HG03103 (cell line): ENCODE measurements at regions not wholly inside any gene's neighbourhood (a gene's known extent, or its start where the extent isn't known, plus 50 kb on each side); places are given as distances from the start of the nearest gene placed in this dataset.
"Not testable (repeated sequence)": the region's sequence is repeated elsewhere in the genome, so short reads cannot be mapped to it uniquely, and the experiment has no call there.

ENCODE experiments used
- ATAC-seq: cut with Tn5 transposase; IDR thresholded peaks from one replicate; pipeline ENCODE4 v1.9.1; 2021; ENCODE audit warnings: low read depth; ENCODE audit not compliant: unreplicated experiment

GRCh38 chr1:3989465-3989864 lies 89.4 kb upstream of the C1orf174 start:
- ATAC-seq = no peak

- ATAC-seq = no peak
Observed at GRCh38 chr1:3992103-3992556, 92.1 kb upstream of the C1orf174 start.

- no peak for ATAC-seq
Observed at GRCh38 chr1:3992746-3993145, 92.7 kb upstream of the C1orf174 start.

DNA sequence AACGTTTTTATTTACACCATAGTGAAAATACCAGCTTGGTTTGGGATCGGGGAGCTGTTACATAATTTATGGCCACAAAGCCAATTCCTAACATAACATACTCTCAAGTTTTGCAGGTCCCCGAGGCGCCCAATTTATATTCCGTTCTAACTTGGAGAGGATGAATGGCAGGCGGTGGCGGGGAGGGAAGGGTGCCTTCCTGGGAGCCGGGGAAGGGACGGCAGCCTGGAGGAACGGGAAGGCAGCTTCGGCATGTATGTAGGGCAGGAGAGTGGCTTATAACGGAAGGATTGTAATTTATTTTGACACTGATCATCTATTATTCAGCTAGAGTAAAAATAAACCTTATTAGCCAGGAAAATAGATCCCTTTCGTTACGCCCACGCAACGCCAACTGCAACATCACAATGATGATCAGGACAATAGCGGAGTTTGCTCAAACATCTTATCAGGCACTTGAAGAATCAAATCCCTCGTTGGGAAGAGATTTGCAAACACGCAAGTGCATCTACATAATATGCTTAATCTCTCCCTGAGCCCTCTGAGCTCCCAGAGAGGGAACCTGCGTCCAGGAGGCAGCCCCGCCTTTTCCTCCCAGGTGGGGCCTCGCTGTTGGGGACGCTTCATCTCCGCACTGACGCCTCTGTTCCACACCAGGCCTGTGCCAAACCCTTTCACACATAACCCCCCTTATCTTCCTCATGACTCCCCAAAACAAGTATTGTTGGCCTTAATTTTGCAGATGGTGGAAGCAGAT lies 93.7 kb upstream of the C1orf174 start:
- no peak for ATAC-seq

DNA sequence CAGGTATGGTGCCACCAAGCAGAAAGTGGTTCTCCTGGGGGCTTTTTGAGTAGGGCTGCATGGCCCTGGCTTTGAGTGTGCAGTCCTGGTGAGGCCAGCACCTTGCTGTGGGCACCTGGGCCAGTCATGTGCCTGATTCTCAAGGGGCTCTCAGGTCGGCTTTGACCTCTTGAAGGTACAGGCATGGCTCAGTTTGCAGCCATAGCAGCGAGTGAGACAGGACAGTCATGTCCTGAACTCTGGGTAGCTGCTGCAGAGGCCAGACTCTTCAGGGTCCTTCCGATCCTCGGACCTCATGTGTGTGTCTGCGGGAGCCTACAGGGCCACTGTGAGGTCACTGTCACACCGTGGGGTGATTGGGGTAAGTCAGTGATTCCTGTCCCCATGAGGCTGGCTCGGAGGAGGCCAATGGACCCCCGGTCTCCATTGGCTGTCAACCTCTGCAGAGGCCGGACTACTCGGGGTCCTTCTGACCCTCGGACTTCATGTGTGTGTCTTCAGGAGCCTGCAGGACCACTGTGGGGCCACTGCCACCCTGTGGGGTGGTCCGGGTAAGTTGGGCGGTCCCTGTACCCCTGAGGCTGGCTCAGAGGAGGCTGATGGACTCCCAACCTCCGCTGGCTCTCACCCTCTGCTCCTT lies 95.2 kb upstream of the C1orf174 start:
- no peak for ATAC-seq

DNA sequence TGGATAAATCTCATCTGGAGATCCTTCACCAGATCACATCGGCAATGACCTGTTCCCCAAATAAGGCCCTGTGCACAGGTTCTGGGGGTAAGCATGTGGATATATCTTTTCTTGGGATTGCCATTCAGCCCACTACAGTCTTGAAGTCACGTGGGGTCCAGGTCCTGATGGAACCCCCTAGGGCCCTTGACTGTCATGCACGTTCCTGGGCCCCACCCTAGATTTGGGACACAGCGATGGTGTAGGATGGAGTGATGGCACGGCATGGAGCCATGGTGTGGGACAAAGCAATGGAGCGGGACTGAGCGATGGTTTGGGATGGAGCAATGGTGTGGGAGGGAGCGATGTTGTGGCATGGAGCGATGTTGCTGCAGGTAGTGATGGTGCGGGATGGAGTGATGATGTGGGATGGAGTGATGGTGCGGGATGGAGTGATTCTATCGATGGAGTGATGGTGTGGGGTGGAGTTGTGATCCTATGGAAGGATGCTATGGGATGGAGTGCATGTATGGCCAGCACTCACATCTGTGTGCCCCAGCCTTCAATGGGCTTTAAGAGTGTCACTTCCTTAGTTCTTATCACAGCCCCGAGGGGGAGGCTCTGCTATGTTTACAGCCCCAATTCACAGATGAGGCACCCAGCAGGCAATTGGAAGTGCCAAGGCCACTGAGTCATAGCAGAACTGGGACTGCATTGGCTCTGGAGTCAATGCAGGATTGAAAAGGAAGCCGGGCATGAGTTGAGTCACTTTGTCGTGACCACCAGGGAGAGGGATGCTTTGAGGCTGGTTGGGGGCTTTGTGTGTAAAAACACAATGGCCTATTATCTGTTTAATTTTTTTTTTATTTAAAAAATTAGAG lies 97.0 kb upstream of the C1orf174 start:
- ATAC-seq = no peak

- no peak for ATAC-seq
Observed at GRCh38 chr1:3998086-3998485, 98.0 kb upstream of the C1orf174 start.

GRCh38 chr1:3999514-3999913 lies 99.4 kb upstream of the C1orf174 start:
- not testable (repeated sequence) for ATAC-seq

DNA sequence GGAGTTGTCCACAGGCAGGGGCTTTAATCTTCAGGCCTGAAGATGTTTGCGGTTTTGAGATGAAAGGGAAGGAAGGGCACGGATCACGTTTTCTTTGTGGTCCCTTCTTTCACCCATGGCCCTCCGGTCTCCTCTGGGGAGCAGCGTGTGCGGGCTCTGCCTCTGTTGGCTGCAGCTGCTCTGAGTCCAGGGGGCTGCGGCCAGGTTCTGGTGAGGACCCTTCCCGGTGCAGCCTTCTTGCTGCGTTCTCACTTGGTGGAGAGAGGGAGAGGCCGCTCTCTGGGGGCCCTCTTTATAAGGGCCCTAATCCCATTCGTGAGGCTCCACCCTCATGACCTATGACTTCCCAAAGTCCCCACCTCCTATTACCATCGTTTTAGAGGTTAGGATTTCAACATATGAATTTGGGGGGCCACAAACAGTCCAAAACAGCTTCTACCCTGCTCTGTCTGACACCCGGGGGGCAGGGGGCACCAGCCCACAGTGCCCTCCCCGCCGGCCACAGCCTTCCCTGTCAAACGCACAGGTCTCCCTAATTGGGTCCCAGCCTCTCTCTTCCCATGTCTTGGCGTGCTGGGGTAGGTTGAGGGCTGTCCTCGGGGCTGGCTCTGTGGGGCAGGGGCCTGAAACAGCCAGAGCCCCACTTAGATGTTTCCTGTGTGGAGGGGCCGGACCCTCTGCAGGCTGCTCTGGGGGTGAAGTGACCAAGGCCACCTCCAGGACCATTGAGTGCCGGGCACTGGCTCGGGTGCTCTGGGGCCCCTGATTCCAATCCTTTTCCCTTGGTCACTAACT lies 100.1 kb upstream of the C1orf174 start:
- no peak for ATAC-seq

GRCh38 chr1:4000811-4001251 lies 100.8 kb upstream of the C1orf174 start:
- ATAC-seq = no peak

DNA sequence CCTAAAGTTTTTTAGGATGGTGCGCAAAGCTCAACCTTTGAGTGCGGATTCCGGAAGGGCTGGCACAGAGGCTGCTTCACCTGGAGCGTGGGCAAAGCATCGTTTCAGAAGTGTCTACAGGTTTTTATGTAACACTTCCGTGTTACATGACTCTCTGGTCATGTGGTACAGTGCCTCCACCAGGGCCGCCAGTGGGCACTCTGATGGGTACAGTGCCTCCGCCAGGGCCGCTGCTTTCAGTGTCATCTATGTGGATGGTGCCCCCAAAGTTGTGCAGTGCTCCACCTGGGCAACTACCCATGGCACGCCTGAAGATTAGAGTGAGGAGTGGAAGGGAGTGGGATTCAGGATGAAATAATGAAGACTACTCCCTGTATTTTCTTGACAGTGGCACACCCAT lies 101.4 kb upstream of the C1orf174 start:
- ATAC-seq = no peak

DNA sequence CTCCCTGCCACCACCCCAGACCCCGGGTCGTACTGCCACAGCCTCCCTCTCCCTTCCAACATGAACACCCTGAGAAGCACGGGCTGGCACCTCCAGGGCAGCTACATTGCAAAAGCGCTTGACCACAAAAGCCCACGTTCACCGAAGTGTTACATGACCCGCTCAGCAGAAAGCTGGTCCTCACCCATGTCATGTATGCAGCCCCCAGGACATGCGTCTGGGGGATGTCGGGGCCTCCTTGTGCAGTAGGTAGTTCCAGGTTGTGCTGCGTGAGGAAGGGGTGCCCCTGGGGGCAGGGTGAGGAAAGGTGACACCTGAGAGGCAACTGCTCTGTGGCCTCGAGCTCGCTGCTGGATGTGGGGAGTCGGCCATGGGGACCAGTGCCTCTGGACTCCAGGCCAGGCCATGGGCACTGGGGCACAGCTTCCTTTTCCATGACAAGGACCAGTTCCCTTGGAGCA lies 102.0 kb upstream of the C1orf174 start:
- ATAC-seq = no peak

- ATAC-seq = no peak
Observed at GRCh38 chr1:4002741-4003140, 102.7 kb upstream of the C1orf174 start.

DNA sequence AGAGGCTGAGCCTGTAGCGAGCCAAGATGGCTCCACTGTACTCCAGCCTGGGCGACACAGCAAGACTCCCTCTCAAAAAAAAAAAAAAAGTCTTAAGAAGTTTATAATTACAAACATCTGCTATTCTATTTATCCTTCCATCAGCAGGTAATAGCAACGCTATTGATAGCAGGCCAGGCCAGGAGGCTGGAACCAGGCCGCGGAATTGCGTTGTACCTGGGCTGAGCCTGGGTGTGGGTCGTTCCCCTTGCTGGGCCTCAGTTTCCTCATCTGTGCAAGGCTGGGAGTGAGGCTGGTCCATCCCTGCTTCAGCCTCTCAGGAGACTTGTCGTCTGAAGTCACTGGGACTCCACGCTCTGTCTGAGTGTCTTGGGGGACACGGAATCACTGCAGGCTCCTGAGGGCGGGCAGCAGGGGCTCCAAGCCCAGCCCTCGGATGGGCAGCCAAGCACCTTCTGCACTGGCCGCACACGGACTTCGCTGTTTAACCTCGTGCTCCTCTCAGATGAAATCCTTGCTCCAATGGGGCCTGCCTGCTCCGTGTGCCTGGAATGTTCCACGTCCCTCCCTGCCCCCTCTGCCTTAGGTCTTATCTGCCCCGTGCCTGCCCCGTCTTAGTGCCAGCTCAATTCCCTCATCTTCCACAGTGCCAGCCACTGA lies 103.9 kb upstream of the C1orf174 start:
- no peak for ATAC-seq

GRCh38 chr1:4004635-4005430 lies 104.8 kb upstream of the C1orf174 start:
- ATAC-seq = no peak

GRCh38 chr1:4005431-4005830 lies 105.4 kb upstream of the C1orf174 start:
- no peak for ATAC-seq

DNA sequence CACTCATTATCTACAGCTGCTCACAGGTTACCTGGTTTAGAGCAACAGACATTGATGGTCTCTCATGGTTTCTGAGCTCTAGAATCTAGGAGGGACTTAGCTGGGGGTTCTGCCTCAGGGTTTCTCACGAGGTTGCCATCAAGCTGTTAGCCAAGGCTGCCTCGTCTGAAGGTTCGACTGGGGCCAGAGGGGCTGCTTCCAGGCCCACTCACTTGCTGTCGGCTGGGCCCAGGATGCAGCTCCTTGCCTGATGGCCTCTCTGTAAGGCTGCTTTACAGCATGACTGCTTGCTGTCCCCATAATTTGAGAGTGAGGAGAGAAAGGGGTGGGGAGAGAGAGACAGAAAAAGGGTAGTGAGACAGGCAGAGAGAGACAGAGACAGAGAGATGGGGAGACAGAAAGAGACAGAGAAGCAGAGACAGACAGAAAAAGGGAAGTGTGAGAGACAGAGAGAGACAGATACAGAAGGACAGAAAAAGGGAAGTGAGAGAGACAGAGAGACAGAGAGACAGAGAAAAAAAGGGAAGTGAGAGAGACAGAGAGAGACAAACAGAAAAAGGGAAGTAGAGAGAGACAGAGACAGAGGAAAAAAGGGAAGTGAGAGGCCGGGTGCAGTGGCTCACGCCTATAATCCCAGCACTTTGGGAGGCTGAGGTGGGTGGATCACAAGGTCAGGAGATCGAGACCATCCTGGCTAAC lies 106.8 kb upstream of the C1orf174 start:
- ATAC-seq = no peak

GRCh38 chr1:4010284-4010683 lies 110.2 kb upstream of the C1orf174 start:
- no peak for ATAC-seq
